ENCODE measurements at regions not wholly inside any gene's neighbourhood (a gene's known extent, or its start where the extent isn't known, plus 50 kb on each side); places are given as distances from the start of the nearest gene placed in this dataset.

- Histone ChIP-seq H3K79me2 (ENCODE audit: insufficient read depth, low read length) (no peaks in the 10 kb centered on the region), H3K9me3 (ENCODE audit: low read length) (no peaks in the 10 kb centered on the region), H3F3A (ENCODE audit: insufficient read depth, low read length) (no peaks in the 10 kb centered on the region), H3K4me2 (ENCODE audit: low read length) (no peak overlapping the region), H2AFZ (ENCODE audit: low read length) (no peak overlapping the region), H3K27me3 (ENCODE audit: insufficient read depth, low read length) (no peaks in the 10 kb centered on the region), H3K9ac (ENCODE audit: low read length) (no peak overlapping the region), H4K20me1 (ENCODE audit: insufficient read depth, low read length) (no peaks in the 10 kb centered on the region), H3K4me1 (ENCODE audit: insufficient read depth, low read length, severe bottlenecking) (no peaks in the 10 kb centered on the region), H3K36me3 (ENCODE audit: insufficient read depth, low read length) (no peaks in the 10 kb centered on the region), H3K4me3 (ENCODE audit: low read depth, low read length, poor library complexity, severe bottlenecking) (no peak overlapping the region), H3K9me2 (ENCODE audit: low read depth, low read length) (no peaks in the 10 kb centered on the region), H3K27ac (ENCODE audit: low read depth, low read length, poor library complexity, severe bottlenecking) (no peak overlapping the region)
- TF ChIP-seq CTCF (IDR thresholded peaks at IDR 0.05; ENCODE audit: low read length) (no peak), EZH2 (IDR thresholded peaks at IDR 0.05; ENCODE audit: borderline replicate concordance, low read length) (no peak)
These were observed 773.9 kb downstream of the BCL11A start for GRCh38 chr2:59779571-59779970.

GRCh38 chr2:59777120-59777519 lies 776.3 kb downstream of the BCL11A start:
- TF ChIP-seq EZH2 (IDR thresholded peaks at IDR 0.05; ENCODE audit: borderline replicate concordance, low read length), result no peak
- TF ChIP-seq CTCF (IDR thresholded peaks at IDR 0.05; ENCODE audit: low read length), result no peak
- Histone ChIP-seq H3K9ac (ENCODE audit: low read length) (no peak overlapping the region), H3K4me2 (ENCODE audit: low read length) (no peak overlapping the region)

GRCh38 chr2:59776726-59777008 lies 776.8 kb downstream of the BCL11A start:
- Histone ChIP-seq H3K79me2 (ENCODE audit: insufficient read depth, low read length) (no peaks in the 10 kb centered on the region), H3K4me2 (ENCODE audit: low read length) (no peak overlapping the region), H3K9me3 (ENCODE audit: low read length) (no peaks in the 10 kb centered on the region), H3K27me3 (ENCODE audit: insufficient read depth, low read length) (no peaks in the 10 kb centered on the region), H3F3A (ENCODE audit: insufficient read depth, low read length) (no peaks in the 10 kb centered on the region), H3K4me1 (ENCODE audit: insufficient read depth, low read length, severe bottlenecking) (no peaks in the 10 kb centered on the region), H2AFZ (ENCODE audit: low read length) (no peak overlapping the region), H4K20me1 (ENCODE audit: insufficient read depth, low read length) (no peaks in the 10 kb centered on the region), H3K36me3 (ENCODE audit: insufficient read depth, low read length) (no peaks in the 10 kb centered on the region), H3K27ac (ENCODE audit: low read depth, low read length, poor library complexity, severe bottlenecking) (no peak overlapping the region), H3K4me3 (ENCODE audit: low read depth, low read length, poor library complexity, severe bottlenecking) (no peak overlapping the region), H3K9me2 (ENCODE audit: low read depth, low read length) (no peaks in the 10 kb centered on the region), H3K9ac (ENCODE audit: low read length) (no peak overlapping the region)
- TF ChIP-seq CTCF (IDR thresholded peaks at IDR 0.05; ENCODE audit: low read length) (no peak), EZH2 (IDR thresholded peaks at IDR 0.05; ENCODE audit: borderline replicate concordance, low read length) (no peak)

More at GRCh38 chr2:59777120-59777519, 776.3 kb downstream of the BCL11A start:
- Histone ChIP-seq H3K4me3 (ENCODE audit: low read depth, low read length, poor library complexity, severe bottlenecking) (no peak overlapping the region), H3K27ac (ENCODE audit: low read depth, low read length, poor library complexity, severe bottlenecking) (no peak overlapping the region), H3K4me1 (ENCODE audit: insufficient read depth, low read length, severe bottlenecking) (no peaks in the 10 kb centered on the region), H3F3A (ENCODE audit: insufficient read depth, low read length) (no peaks in the 10 kb centered on the region), H3K36me3 (ENCODE audit: insufficient read depth, low read length) (no peaks in the 10 kb centered on the region), H3K27me3 (ENCODE audit: insufficient read depth, low read length) (no peaks in the 10 kb centered on the region), H4K20me1 (ENCODE audit: insufficient read depth, low read length) (no peaks in the 10 kb centered on the region), H3K9me3 (ENCODE audit: low read length) (no peaks in the 10 kb centered on the region), H3K79me2 (ENCODE audit: insufficient read depth, low read length) (no peaks in the 10 kb centered on the region), H3K9me2 (ENCODE audit: low read depth, low read length) (no peaks in the 10 kb centered on the region), H2AFZ (ENCODE audit: low read length) (no peak overlapping the region)

Data from OCI-LY1 (cell line).